ENCODE measurements at regions not wholly inside any gene's neighbourhood (a gene's known extent, or its start where the extent isn't known, plus 50 kb on each side); places are given as distances from the start of the nearest gene placed in this dataset.
"Not testable (repeated sequence)": the region's sequence is repeated elsewhere in the genome, so short reads cannot be mapped to it uniquely, and the experiment has no call there.

- DNase-seq = no peak
These were observed 800.2 kb downstream of the PLCL1 start for GRCh38 chr2:198604599-198604998.

DNA sequence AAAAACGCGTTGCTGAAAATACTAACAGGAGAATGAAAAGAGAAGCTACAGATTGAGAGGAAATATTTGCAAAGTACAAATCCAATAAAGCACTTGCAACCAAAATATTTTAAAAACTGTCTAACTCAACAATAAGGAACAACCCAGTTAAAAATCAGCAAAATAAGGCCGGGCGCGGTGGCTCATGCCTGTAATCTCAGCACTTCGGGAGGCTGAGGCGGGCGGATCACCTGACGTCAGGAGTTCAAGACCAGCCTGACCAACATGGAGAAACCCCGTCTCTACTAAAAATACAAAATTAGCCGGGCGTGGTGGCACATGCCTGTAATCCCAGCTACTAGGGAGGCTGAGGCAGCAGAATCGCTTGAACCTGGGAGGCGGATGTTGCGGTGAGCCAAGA, 798.6 kb downstream of the PLCL1 start:
- DNase-seq = not testable (repeated sequence)

DNA sequence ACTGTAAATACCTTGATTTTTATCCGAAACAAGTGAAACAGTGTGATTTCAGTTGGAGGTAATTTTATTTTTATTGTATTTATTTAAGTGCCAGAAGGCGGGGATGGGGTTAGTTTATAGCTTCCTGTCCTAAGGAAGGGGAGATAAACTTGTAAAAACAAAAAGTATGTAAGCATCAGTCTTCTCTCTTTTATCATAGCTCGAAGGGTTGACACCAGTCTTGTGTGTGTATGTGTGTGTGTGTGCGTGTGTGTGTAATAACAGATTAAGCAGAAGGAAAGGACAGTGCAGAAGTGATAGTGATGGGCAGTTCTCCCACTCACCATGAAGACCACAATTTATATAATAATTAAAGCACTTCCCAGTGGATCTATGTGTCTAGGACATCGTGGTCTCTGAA, 793.3 kb downstream of the PLCL1 start:
- no peak for DNase-seq

GRCh38 chr2:198596985-198597384, 792.6 kb downstream of the PLCL1 start:
- DNase-seq = no peak

GRCh38 chr2:198595721-198596120, 791.3 kb downstream of the PLCL1 start:
- DNase-seq = no peak

DNA sequence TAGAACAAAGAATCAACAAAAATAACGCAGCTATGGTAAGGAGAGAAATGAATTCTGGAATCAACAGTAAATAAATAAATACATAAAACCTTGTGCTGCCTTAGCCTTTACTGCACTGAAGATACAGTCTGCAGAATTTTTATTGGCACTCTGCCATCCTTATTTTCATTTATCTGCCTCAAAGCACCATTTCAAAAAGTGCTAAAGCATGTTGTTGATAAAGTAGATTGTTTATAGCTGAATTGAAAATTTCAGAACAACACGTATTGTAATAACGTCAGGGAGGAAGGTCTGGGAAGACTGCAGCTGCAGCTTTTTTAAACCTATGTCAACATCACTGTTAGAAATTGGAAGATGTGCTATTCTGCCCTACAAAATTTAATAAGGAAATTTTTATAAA, 787.2 kb downstream of the PLCL1 start:
- no peak for DNase-seq

- DNase-seq = no peak
These were observed 783.3 kb downstream of the PLCL1 start for GRCh38 chr2:198587741-198588140.

DNA sequence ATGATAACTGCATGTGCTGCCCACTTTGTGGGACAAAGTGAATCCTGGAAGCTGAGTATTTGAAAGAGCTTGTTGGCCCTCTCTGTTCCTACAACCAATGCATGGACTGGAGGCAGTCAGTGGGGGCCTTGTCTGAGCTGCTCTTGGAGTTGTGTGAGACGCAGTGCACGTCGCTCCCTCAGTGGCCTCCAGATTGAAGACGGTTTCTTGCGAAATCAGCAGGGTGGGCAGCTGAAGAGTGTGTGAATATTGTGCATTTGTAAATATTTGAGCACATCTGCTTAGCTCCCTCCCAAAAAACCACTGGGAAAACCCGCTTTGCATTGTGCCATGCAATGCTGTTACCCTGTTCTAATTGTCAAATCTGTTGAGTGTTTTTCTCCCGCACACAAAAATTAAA, 782.8 kb downstream of the PLCL1 start:
- DNase-seq = no peak

GRCh38 chr2:198571393-198571792, 767.0 kb downstream of the PLCL1 start:
- DNase-seq = no peak

DNA sequence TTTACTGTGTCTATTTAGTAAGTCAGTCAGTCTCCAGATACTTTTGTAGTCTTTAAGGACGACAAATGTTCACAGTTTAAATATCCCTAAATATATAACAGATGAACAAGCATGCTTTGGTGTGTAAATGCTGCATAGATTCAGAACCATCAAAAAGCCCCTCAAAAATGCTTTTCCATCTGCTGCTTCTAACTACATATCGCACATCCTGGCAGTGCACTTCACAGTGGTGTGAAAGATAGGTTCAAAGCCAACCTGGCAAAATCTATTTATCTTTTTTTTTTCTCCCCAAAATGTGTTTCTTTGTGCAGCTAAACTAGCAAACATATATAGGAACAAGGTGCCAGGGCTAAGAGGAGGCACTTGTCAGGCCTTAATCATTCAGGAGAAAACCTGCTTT, 753.8 kb downstream of the PLCL1 start:
- no peak for DNase-seq

GRCh38 chr2:198546122-198546521, 741.7 kb downstream of the PLCL1 start:
- no peak for DNase-seq

DNA sequence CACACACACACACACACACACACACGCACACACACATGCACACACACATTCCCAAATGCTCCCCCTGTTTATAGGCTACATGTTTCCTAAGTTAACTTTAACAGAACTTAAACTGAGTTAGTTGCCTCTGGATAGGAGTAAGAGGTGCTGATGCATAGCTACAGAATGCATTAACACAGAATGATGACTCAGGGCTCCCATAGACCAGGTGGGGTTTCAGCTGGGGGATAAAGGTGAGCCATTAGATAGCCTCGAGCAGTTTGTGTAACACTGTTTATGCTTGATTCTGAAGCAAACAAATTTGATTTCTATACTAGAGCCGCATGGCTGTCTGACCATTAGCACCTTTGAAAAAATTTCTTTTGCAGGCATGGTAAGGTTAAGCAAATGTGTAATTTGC, 741.0 kb downstream of the PLCL1 start:
- DNase-seq = no peak

DNA sequence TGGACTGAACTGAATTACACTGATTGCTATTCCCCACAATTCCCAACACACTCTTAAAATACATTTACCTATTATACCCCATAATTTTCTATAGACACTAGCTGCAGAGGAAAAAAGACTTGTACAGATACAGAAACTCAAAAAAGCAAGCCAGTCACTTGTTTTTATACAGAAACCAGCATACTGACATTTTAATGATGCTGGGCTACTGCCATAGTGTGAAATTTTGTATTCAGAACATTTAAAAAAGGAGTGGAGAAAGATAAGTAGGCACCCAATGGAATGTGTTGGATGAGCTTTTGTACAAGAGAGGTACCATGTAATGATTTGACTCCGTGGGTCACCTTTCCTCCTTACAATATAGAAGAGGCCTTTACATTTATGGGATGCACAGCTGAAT, 740.1 kb downstream of the PLCL1 start:
- no peak for DNase-seq

DNA sequence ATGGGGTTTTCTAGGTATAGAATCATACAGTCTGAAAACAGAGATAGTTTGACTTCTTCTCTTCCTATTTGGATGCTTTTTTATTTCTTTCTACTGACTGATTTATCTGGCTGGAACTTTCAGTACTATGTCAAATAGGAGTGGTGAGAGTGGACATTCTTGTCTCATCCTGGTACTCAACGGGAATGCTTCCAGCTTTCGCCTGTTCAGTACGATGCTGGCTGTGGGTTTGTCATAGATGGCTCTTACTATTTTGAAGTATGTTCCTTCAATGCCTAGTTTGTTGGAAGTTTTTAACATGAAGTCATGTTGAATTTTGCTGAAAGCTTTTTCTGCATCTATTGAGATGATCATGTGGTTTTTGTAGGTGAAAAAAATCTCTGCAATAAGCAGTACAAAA, 730.4 kb downstream of the PLCL1 start:
- DNase-seq = no peak

DNA sequence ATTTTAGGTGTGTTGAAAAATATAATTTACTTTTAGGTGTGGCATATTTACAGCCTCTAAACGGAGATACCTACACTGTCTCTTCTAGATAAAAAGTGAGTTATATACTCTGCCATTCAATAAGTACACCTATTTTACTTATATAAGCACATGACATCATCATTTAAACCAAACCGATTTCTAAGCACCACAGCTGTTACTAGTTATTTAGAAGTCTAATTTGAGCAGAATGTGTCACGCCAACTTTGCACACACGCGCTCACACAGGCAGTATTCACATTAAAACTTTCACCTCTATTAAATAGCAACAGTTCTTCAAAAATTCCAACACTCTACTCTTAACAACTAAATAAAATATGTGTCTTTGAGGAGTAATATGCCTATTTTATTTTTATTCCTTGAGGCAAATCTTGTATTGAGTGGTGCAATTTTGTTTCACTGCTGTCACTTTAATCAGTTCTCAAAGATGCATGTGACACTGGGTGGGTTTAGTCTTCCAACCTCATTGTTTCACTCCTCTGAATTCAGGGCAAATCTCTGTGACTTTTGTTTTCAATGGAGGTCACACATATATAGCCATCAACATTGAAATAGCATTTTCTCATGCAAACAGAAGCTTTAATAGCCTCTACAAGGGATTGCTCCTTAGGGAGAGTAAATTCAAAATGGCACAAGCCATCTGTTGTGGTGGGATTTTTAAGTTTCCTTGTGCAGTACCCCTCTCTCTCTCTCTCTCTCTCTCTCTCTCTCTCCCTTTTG, 721.0 kb downstream of the PLCL1 start:
- DNase-seq = no peak

DNA sequence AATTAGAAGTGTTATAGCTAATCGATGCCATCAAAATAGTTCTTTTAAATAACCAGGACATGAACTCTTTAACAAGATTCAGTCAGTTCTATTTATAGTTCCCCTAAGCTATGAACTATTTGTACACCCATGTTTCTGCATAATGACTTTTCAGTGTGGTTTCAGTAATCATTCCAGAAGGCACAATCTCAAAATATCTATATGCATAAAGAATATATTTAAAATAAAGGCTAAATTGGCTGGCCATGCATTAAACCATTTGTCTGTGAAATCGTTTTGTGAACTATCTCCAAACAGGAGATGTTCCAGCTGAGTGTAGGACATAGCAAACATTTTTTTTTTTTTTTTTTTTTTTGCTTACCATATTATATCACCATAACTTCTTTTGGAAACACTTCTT, 719.3 kb downstream of the PLCL1 start:
- no peak for DNase-seq

GRCh38 chr2:198518935-198519334, 714.5 kb downstream of the PLCL1 start:
- DNase-seq = no peak

DNA sequence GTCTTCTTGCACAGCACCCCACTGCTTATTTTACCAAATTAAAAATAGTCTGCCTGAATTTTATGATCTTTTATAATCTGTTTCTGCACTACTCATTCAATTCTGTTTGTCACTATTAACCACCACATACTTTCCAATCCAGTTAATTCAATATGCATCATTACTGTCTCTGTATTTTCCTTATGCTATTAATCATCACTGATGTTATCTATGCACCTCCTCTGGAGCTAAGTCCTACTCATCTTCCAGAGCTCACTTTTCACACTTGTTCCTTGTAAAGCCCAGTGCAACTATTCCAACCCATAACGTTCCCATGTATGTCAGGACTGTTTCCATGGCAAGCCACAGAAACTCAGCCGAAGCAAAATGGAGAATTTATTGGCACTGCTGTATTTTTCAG, 713.6 kb downstream of the PLCL1 start:
- no peak for DNase-seq

DNA sequence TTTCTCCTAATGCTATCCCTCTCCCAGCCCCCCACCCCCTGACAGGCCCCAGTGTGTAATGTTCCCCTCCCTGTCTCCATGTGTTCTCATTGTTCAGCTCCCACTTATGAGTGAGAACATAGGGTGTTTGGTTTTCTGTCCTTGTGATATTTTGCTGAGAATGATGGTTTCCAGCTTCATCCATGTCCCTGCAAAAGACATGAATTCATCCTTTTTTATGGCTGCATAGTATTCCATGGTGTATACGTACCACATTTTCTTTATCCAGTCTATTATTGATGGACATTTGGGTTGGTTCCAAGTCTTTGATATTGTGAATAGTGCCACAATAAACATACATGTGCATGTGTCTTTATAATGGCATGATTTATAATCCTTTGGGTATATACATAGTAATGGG, 704.2 kb downstream of the PLCL1 start:
- not testable (repeated sequence) for DNase-seq

DNA sequence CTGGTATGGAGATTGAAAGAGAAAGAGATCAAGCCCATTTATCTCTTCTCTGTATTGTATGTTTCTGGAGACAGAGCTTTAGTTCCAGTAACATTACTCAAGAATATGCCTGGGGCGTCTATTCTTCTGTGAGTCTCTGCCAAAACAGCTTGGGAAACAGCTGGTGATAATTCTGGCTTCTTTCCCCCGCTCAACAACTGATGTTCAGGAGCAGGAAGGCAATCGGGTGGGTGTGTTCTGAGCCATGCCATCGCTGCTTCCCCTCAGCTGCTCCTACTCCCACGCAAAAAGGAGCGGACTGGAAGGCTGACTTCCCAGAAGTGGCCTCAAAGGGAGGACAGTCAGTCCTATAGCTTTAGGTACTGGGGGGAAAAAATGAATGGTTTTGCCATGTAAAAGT, 695.1 kb downstream of the PLCL1 start:
- no peak for DNase-seq

DNA sequence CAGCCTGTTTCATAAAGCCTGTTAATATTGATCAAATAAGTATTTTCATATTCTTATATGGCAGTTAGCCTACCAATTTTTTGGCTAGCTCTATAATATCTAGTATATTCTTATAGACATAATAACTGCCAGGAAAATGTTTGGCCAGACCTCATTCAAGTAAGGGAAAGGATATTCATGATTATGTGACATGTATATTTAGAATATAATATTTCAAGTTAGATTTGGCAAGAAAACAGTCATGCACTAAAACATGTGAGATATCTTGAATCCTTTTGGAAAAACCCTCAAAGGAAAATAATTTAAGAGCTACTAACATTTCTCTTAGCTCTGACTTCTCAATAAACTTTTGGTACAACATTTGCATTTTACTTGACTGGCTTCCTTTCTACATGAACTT, 694.1 kb downstream of the PLCL1 start:
- no peak for DNase-seq

GRCh38 chr2:198498048-198498447, 693.7 kb downstream of the PLCL1 start:
- DNase-seq = no peak

DNA sequence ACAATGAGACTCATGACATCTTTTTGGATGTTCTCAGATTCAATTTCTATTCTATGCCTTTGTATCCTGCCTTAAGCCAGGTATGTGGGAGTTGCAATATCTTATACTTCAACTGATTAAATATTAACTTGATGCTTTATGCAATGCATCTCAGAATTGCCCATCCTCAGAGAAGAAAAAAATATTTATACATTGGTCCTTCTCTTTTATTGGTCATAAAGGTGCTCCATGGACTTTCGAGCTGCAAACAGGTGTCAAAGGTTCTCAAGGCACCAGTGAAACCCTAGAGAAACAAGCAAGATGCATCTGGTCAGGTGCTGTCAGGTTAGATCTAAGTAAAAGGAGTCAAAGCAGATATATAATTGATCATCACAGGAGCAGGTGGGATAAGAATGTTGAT, 690.5 kb downstream of the PLCL1 start:
- DNase-seq = no peak

- no peak for DNase-seq
These were observed 686.4 kb downstream of the PLCL1 start for GRCh38 chr2:198490748-198491147.

DNA sequence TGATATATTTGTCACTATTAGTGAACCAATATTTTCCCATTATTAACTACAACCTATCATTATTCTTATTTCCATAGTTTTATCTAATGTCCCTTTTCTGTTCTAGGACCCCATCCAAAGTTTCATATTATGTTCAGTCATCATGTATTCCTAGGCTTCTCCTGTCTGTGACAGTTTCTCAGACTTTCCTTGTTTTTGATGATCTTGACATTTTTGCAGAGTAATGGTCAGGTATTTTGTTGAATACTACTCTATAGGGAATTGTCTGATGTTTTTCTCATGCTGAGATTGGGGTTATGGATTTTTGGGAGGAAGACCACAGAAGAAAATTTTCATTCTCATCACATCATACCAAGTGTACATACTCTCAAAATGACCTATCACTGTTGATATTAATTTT, 684.6 kb downstream of the PLCL1 start:
- DNase-seq = no peak

Measured in T-helper 2 cell (primary cell).